ENCODE measurements at regions not wholly inside any gene's neighbourhood (a gene's known extent, or its start where the extent isn't known, plus 50 kb on each side); places are given as distances from the start of the nearest gene placed in this dataset.

- Histone ChIP-seq H3K4me3 (ENCODE audit: low read length) (no peak overlapping the region), H3K9me3 (ENCODE audit: control insufficient read depth, insufficient read depth, low read length) (no peaks in the 10 kb centered on the region), H3K27me3 (ENCODE audit: control insufficient read depth, insufficient read depth, low read length) (no peaks in the 10 kb centered on the region), H3K27ac (ENCODE audit: low read length) (no peak overlapping the region), H3K4me1 (ENCODE audit: control insufficient read depth, insufficient read depth, low read length) (no peaks in the 10 kb centered on the region), H3K36me3 (ENCODE audit: control insufficient read depth, insufficient read depth, low read length) (no peaks in the 10 kb centered on the region)
- no peak for DNase-seq (ENCODE audit: low read depth, low spot score)
- 100% methylated on average over 1 of the region's 4 CpGs for WGBS (ENCODE audit: insufficient coverage, insufficient read length)
Observed at GRCh38 chr2:82839036-82839435, 1620.0 kb downstream of the SUCLG1 start.

- no CpG with 5 or more reads among the region's 3 CpGs for WGBS (ENCODE audit: insufficient coverage, insufficient read length)
- Histone ChIP-seq H3K36me3 (ENCODE audit: control insufficient read depth, insufficient read depth, low read length) (no peaks in the 10 kb centered on the region), H3K27me3 (ENCODE audit: control insufficient read depth, insufficient read depth, low read length) (no peaks in the 10 kb centered on the region), H3K4me1 (ENCODE audit: control insufficient read depth, insufficient read depth, low read length) (no peaks in the 10 kb centered on the region), H3K9me3 (ENCODE audit: control insufficient read depth, insufficient read depth, low read length) (no peaks in the 10 kb centered on the region), H3K4me3 (ENCODE audit: low read length) (no peak overlapping the region), H3K27ac (ENCODE audit: low read length) (no peak overlapping the region)
- DNase-seq (ENCODE audit: low read depth, low spot score), result no peak
Observed at GRCh38 chr2:82837588-82838304, 1621.3 kb downstream of the SUCLG1 start.

GRCh38 chr2:82834893-82835292, 1624.2 kb downstream of the SUCLG1 start:
- DNase-seq (ENCODE audit: low read depth, low spot score), result no peak
- Histone ChIP-seq H3K4me1 (ENCODE audit: control insufficient read depth, insufficient read depth, low read length) (no peaks in the 10 kb centered on the region), H3K4me3 (ENCODE audit: low read length) (no peak overlapping the region), H3K27ac (ENCODE audit: low read length) (no peak overlapping the region), H3K36me3 (ENCODE audit: control insufficient read depth, insufficient read depth, low read length) (no peaks in the 10 kb centered on the region), H3K9me3 (ENCODE audit: control insufficient read depth, insufficient read depth, low read length) (no peaks in the 10 kb centered on the region), H3K27me3 (ENCODE audit: control insufficient read depth, insufficient read depth, low read length) (no peaks in the 10 kb centered on the region)
- no CpG with 5 or more reads among the region's 1 CpG for WGBS (ENCODE audit: insufficient coverage, insufficient read length)

- Histone ChIP-seq H3K4me3 (ENCODE audit: low read length) (no peak overlapping the region), H3K9me3 (ENCODE audit: control insufficient read depth, insufficient read depth, low read length) (no peaks in the 10 kb centered on the region), H3K36me3 (ENCODE audit: control insufficient read depth, insufficient read depth, low read length) (no peaks in the 10 kb centered on the region), H3K4me1 (ENCODE audit: control insufficient read depth, insufficient read depth, low read length) (no peaks in the 10 kb centered on the region), H3K27ac (ENCODE audit: low read length) (no peak overlapping the region), H3K27me3 (ENCODE audit: control insufficient read depth, insufficient read depth, low read length) (no peaks in the 10 kb centered on the region)
- DNase-seq (ENCODE audit: low read depth, low spot score), result no peak
- no CpG with 5 or more reads among the region's 2 CpGs for WGBS (ENCODE audit: insufficient coverage, insufficient read length)
Observed at GRCh38 chr2:82827426-82827825, 1631.7 kb downstream of the SUCLG1 start.

- DNase-seq (ENCODE audit: low read depth, low spot score), result no peak
- Histone ChIP-seq H3K9me3 (ENCODE audit: control insufficient read depth, insufficient read depth, low read length) (no peaks in the 10 kb centered on the region), H3K4me1 (ENCODE audit: control insufficient read depth, insufficient read depth, low read length) (no peaks in the 10 kb centered on the region), H3K4me3 (ENCODE audit: low read length) (no peak overlapping the region), H3K27ac (ENCODE audit: low read length) (no peak overlapping the region), H3K36me3 (ENCODE audit: control insufficient read depth, insufficient read depth, low read length) (no peaks in the 10 kb centered on the region), H3K27me3 (ENCODE audit: control insufficient read depth, insufficient read depth, low read length) (no peaks in the 10 kb centered on the region)
- 100% methylated on average over 1 of the region's 2 CpGs for WGBS (ENCODE audit: insufficient coverage, insufficient read length)
Observed at GRCh38 chr2:82826437-82826836, 1632.6 kb downstream of the SUCLG1 start.

GRCh38 chr2:82825410-82826090, 1633.5 kb downstream of the SUCLG1 start:
- H3K9me3 ChIP-seq (ENCODE audit: control insufficient read depth, insufficient read depth, low read length), result no peaks in the 10 kb centered on the region
- no peaks in the 10 kb centered on the region for H3K4me1 ChIP-seq (ENCODE audit: control insufficient read depth, insufficient read depth, low read length)
- WGBS (ENCODE audit: insufficient coverage, insufficient read length), result no CpG with 5 or more reads among the region's 8 CpGs
- no peak for DNase-seq (ENCODE audit: low read depth, low spot score)
- H3K27me3 ChIP-seq (ENCODE audit: control insufficient read depth, insufficient read depth, low read length), result no peaks in the 10 kb centered on the region
- H3K36me3 ChIP-seq (ENCODE audit: control insufficient read depth, insufficient read depth, low read length), result no peaks in the 10 kb centered on the region
- H3K27ac ChIP-seq (ENCODE audit: low read length), result no peak overlapping the region
- H3K4me3 ChIP-seq (ENCODE audit: low read length), result no peak overlapping the region

GRCh38 chr2:82823892-82824291, 1635.2 kb downstream of the SUCLG1 start:
- Histone ChIP-seq H3K36me3 (ENCODE audit: control insufficient read depth, insufficient read depth, low read length) (no peaks in the 10 kb centered on the region), H3K4me1 (ENCODE audit: control insufficient read depth, insufficient read depth, low read length) (no peaks in the 10 kb centered on the region), H3K4me3 (ENCODE audit: low read length) (no peak overlapping the region), H3K27me3 (ENCODE audit: control insufficient read depth, insufficient read depth, low read length) (no peaks in the 10 kb centered on the region), H3K27ac (ENCODE audit: low read length) (no peak overlapping the region), H3K9me3 (ENCODE audit: control insufficient read depth, insufficient read depth, low read length) (no peaks in the 10 kb centered on the region)
- no peak for DNase-seq (ENCODE audit: low read depth, low spot score)
- no CpG with 5 or more reads among the region's 1 CpG for WGBS (ENCODE audit: insufficient coverage, insufficient read length)

- H3K27me3 ChIP-seq (ENCODE audit: control insufficient read depth, insufficient read depth, low read length), result no peaks in the 10 kb centered on the region
- H3K4me1 ChIP-seq (ENCODE audit: control insufficient read depth, insufficient read depth, low read length), result no peaks in the 10 kb centered on the region
- no peak overlapping the region for H3K27ac ChIP-seq (ENCODE audit: low read length)
- no peaks in the 10 kb centered on the region for H3K9me3 ChIP-seq (ENCODE audit: control insufficient read depth, insufficient read depth, low read length)
- no CpG with 5 or more reads among the region's 10 CpGs for WGBS (ENCODE audit: insufficient coverage, insufficient read length)
- no peak overlapping the region for H3K4me3 ChIP-seq (ENCODE audit: low read length)
- no peak for DNase-seq (ENCODE audit: low read depth, low spot score)
- H3K36me3 ChIP-seq (ENCODE audit: control insufficient read depth, insufficient read depth, low read length), result no peaks in the 10 kb centered on the region
Observed at GRCh38 chr2:82819951-82820350, 1639.1 kb downstream of the SUCLG1 start.

- WGBS (ENCODE audit: insufficient coverage, insufficient read length), result no CpG with 5 or more reads among the region's 1 CpG
- H3K9me3 ChIP-seq (ENCODE audit: control insufficient read depth, insufficient read depth, low read length), result no peaks in the 10 kb centered on the region
- no peaks in the 10 kb centered on the region for H3K36me3 ChIP-seq (ENCODE audit: control insufficient read depth, insufficient read depth, low read length)
- no peaks in the 10 kb centered on the region for H3K27me3 ChIP-seq (ENCODE audit: control insufficient read depth, insufficient read depth, low read length)
- H3K4me3 ChIP-seq (ENCODE audit: low read length), result no peak overlapping the region
- H3K4me1 ChIP-seq (ENCODE audit: control insufficient read depth, insufficient read depth, low read length), result no peaks in the 10 kb centered on the region
- H3K27ac ChIP-seq (ENCODE audit: low read length), result no peak overlapping the region
- DNase-seq (ENCODE audit: low read depth, low spot score), result no peak
Observed at GRCh38 chr2:82814146-82814545, 1644.9 kb downstream of the SUCLG1 start.

- no peaks in the 10 kb centered on the region for H3K36me3 ChIP-seq (ENCODE audit: control insufficient read depth, insufficient read depth, low read length)
- no peaks in the 10 kb centered on the region for H3K27me3 ChIP-seq (ENCODE audit: control insufficient read depth, insufficient read depth, low read length)
- no peaks in the 10 kb centered on the region for H3K9me3 ChIP-seq (ENCODE audit: control insufficient read depth, insufficient read depth, low read length)
- WGBS (ENCODE audit: insufficient coverage, insufficient read length), result no CpG with 5 or more reads among the region's 1 CpG
- H3K4me1 ChIP-seq (ENCODE audit: control insufficient read depth, insufficient read depth, low read length), result no peaks in the 10 kb centered on the region
- H3K4me3 ChIP-seq (ENCODE audit: low read length), result no peak overlapping the region
- no peak for DNase-seq (ENCODE audit: low read depth, low spot score)
- no peak overlapping the region for H3K27ac ChIP-seq (ENCODE audit: low read length)
Observed at GRCh38 chr2:82811946-82812345, 1647.1 kb downstream of the SUCLG1 start.

- Histone ChIP-seq H3K9me3 (ENCODE audit: control insufficient read depth, insufficient read depth, low read length) (no peaks in the 10 kb centered on the region), H3K27me3 (ENCODE audit: control insufficient read depth, insufficient read depth, low read length) (no peaks in the 10 kb centered on the region), H3K27ac (ENCODE audit: low read length) (no peak overlapping the region), H3K36me3 (ENCODE audit: control insufficient read depth, insufficient read depth, low read length) (no peaks in the 10 kb centered on the region), H3K4me1 (ENCODE audit: control insufficient read depth, insufficient read depth, low read length) (no peaks in the 10 kb centered on the region), H3K4me3 (ENCODE audit: low read length) (no peak overlapping the region)
- DNase-seq (ENCODE audit: low read depth, low spot score), result no peak
- no CpG with 5 or more reads among the region's 2 CpGs for WGBS (ENCODE audit: insufficient coverage, insufficient read length)
Observed at GRCh38 chr2:82803307-82803706, 1655.8 kb downstream of the SUCLG1 start.

Measured in iPS DF 6.9 (cell line).